HCT116 (cell line): ENCODE measurements at regions not wholly inside any gene's neighbourhood (a gene's known extent, or its start where the extent isn't known, plus 50 kb on each side); places are given as distances from the start of the nearest gene placed in this dataset.

Source experiments
- CBX3 ChIP-seq: IDR thresholded peaks from 2 replicates; pipeline ENCODE4 v1.6.1; 2012; ENCODE audit warnings: low read depth
- EZH2 ChIP-seq: fragments of 200-600 bp; sonication (generic); IDR thresholded peaks from 2 replicates; pipeline ENCODE4 v1.6.1; 2017; ENCODE audit warnings: antibody characterized with exemption, mixed run types
- JUND ChIP-seq: IDR thresholded peaks from 2 replicates; pipeline ENCODE4 v1.6.1; 2012
- ZFX ChIP-seq: fragments of 450-650 bp; IDR thresholded peaks from 2 replicates; pipeline ENCODE4 v1.6.1; 2017
- TF ChIP-seq, protein P1 (sequence below), 3 experiments: fragments of 200-600 bp in 1 of 3; sonication (generic) in 1 of 3; IDR thresholded peaks in 2 of 3; conservative IDR thresholded peaks in 1 of 3; 2 replicates each; pipeline ENCODE4 v1.5.1; 2012 to 2017; ENCODE audit warnings: low read depth in 2 of 3, low read length in 2 of 3, antibody characterized with exemption in 1 of 3, borderline replicate concordance in 1 of 3, control low read depth in 1 of 3, mild to moderate bottlenecking in 1 of 3, mixed read lengths in 1 of 3, mixed run types in 1 of 3, moderate library complexity in 1 of 3; ENCODE audit not compliant: insufficient read depth in 1 of 3
- TF ChIP-seq, protein P2 (sequence below): IDR thresholded peaks from 2 replicates; pipeline ENCODE4 v1.6.1; 2012
- TF ChIP-seq, protein P3 (sequence below): IDR thresholded peaks from 2 replicates; pipeline ENCODE4 v1.6.1; 2012; ENCODE audit warnings: low read depth

DNA sequence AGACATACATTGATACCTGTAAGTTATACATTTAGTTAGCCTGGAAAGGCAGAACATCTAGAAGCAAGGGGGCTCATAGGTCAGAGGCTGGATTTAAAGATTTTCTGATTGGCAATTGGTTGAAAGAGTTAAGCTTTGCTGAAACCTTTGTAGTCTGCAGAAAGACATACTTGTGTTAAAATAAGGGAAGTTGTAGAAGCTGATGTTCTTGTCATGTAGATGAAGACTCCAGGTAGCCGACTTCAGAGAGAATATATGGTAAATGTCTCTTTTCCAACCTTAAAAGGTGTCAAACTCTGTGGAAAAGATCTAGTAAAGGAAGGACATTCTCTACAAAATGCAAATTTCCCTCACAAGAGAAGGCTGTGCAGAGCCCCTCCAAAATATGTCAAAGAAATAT is 62.9 kb upstream of the ADAMTS16 start:
- TF ChIP-seq, protein P1, sequence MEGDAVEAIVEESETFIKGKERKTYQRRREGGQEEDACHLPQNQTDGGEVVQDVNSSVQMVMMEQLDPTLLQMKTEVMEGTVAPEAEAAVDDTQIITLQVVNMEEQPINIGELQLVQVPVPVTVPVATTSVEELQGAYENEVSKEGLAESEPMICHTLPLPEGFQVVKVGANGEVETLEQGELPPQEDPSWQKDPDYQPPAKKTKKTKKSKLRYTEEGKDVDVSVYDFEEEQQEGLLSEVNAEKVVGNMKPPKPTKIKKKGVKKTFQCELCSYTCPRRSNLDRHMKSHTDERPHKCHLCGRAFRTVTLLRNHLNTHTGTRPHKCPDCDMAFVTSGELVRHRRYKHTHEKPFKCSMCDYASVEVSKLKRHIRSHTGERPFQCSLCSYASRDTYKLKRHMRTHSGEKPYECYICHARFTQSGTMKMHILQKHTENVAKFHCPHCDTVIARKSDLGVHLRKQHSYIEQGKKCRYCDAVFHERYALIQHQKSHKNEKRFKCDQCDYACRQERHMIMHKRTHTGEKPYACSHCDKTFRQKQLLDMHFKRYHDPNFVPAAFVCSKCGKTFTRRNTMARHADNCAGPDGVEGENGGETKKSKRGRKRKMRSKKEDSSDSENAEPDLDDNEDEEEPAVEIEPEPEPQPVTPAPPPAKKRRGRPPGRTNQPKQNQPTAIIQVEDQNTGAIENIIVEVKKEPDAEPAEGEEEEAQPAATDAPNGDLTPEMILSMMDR (IDR thresholded peaks at IDR 0.05 in 2 of 3, conservative IDR thresholded peaks at IDR 0.05 in 1 of 3; ENCODE audit: borderline replicate concordance in 1 of 3, insufficient read depth in 1 of 3, low read depth in 2 of 3, low read length in 2 of 3), result no peak
- TF ChIP-seq EZH2 (no peak), CBX3 (no peak), JUND (no peak), ZFX (no peak)
- TF ChIP-seq, protein P2, sequence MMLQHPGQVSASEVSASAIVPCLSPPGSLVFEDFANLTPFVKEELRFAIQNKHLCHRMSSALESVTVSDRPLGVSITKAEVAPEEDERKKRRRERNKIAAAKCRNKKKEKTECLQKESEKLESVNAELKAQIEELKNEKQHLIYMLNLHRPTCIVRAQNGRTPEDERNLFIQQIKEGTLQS, result no peak
- TF ChIP-seq, protein P3, sequence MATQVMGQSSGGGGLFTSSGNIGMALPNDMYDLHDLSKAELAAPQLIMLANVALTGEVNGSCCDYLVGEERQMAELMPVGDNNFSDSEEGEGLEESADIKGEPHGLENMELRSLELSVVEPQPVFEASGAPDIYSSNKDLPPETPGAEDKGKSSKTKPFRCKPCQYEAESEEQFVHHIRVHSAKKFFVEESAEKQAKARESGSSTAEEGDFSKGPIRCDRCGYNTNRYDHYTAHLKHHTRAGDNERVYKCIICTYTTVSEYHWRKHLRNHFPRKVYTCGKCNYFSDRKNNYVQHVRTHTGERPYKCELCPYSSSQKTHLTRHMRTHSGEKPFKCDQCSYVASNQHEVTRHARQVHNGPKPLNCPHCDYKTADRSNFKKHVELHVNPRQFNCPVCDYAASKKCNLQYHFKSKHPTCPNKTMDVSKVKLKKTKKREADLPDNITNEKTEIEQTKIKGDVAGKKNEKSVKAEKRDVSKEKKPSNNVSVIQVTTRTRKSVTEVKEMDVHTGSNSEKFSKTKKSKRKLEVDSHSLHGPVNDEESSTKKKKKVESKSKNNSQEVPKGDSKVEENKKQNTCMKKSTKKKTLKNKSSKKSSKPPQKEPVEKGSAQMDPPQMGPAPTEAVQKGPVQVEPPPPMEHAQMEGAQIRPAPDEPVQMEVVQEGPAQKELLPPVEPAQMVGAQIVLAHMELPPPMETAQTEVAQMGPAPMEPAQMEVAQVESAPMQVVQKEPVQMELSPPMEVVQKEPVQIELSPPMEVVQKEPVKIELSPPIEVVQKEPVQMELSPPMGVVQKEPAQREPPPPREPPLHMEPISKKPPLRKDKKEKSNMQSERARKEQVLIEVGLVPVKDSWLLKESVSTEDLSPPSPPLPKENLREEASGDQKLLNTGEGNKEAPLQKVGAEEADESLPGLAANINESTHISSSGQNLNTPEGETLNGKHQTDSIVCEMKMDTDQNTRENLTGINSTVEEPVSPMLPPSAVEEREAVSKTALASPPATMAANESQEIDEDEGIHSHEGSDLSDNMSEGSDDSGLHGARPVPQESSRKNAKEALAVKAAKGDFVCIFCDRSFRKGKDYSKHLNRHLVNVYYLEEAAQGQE, result no peak
